Central memory CD4-positive, alpha-beta T cell (primary cell): ENCODE measurements at regions not wholly inside any gene's neighbourhood (a gene's known extent, or its start where the extent isn't known, plus 50 kb on each side); places are given as distances from the start of the nearest gene placed in this dataset.
"Not testable (repeated sequence)": the region's sequence is repeated elsewhere in the genome, so short reads cannot be mapped to it uniquely, and the experiment has no call there.

ENCODE experiments used
- DNase-seq: peaks from one replicate; pipeline ENCODE4 v3.0.0; 2022

GRCh38 chr14:105847400-105847799 lies 321.0 kb downstream of the TMEM121 start:
- DNase-seq = no peak

- no peak for DNase-seq
Observed at GRCh38 chr14:105848570-105848969, 322.2 kb downstream of the TMEM121 start.

GRCh38 chr14:105849933-105850626 lies 323.7 kb downstream of the TMEM121 start:
- DNase-seq = no peak

- no peak for DNase-seq
Observed at GRCh38 chr14:105850853-105851581, 324.6 kb downstream of the TMEM121 start.

GRCh38 chr14:105851716-105852377 lies 325.5 kb downstream of the TMEM121 start:
- no peak for DNase-seq

GRCh38 chr14:105852378-105853088 lies 326.1 kb downstream of the TMEM121 start:
- no peak for DNase-seq

GRCh38 chr14:105853089-105853906 lies 326.9 kb downstream of the TMEM121 start:
- no peak for DNase-seq

- DNase-seq = no peak
Observed at GRCh38 chr14:105853907-105854599, 327.7 kb downstream of the TMEM121 start.

- DNase-seq = no peak
Observed at GRCh38 chr14:105854600-105855245, 328.3 kb downstream of the TMEM121 start.

- no peak for DNase-seq
Observed at GRCh38 chr14:105855246-105855892, 329.0 kb downstream of the TMEM121 start.

- no peak for DNase-seq
Observed at GRCh38 chr14:105855893-105856675, 329.7 kb downstream of the TMEM121 start.

- DNase-seq = no peak
Observed at GRCh38 chr14:105856676-105857219, 330.4 kb downstream of the TMEM121 start.

- no peak for DNase-seq
Observed at GRCh38 chr14:105857220-105857825, 330.9 kb downstream of the TMEM121 start.

- DNase-seq = no peak
Observed at GRCh38 chr14:105857826-105858675, 331.7 kb downstream of the TMEM121 start.

- no peak for DNase-seq
Observed at GRCh38 chr14:105858676-105859025, 332.3 kb downstream of the TMEM121 start.

- DNase-seq = not testable (repeated sequence)
Observed at GRCh38 chr14:105859073-105859716, 332.8 kb downstream of the TMEM121 start.
